HepG2 (cell line): ENCODE measurements at regions not wholly inside any gene's neighbourhood (a gene's known extent, or its start where the extent isn't known, plus 50 kb on each side); places are given as distances from the start of the nearest gene placed in this dataset.

ENCODE experiments used
- HNRNPL ChIP-seq: fragments of 200-400 bp; formaldehyde crosslinking; IDR thresholded peaks from 2 replicates; pipeline ENCODE4 v1.6.1; 2017; ENCODE audit warnings: mild to moderate bottlenecking, low read depth, low read length
- ZNF274 ChIP-seq: sonication (generic); formaldehyde crosslinking; IDR thresholded peaks from 2 replicates; pipeline ENCODE4 v1.5.1; 2020; ENCODE audit warnings: mild to moderate bottlenecking, missing genetic modification reagents
- TF ChIP-seq, protein P1 (sequence below): sonication (generic); formaldehyde crosslinking; IDR thresholded peaks from 2 replicates; pipeline ENCODE4 v1.5.0; 2020; ENCODE audit warnings: mild to moderate bottlenecking, missing genetic modification reagents, moderate library complexity

DNA sequence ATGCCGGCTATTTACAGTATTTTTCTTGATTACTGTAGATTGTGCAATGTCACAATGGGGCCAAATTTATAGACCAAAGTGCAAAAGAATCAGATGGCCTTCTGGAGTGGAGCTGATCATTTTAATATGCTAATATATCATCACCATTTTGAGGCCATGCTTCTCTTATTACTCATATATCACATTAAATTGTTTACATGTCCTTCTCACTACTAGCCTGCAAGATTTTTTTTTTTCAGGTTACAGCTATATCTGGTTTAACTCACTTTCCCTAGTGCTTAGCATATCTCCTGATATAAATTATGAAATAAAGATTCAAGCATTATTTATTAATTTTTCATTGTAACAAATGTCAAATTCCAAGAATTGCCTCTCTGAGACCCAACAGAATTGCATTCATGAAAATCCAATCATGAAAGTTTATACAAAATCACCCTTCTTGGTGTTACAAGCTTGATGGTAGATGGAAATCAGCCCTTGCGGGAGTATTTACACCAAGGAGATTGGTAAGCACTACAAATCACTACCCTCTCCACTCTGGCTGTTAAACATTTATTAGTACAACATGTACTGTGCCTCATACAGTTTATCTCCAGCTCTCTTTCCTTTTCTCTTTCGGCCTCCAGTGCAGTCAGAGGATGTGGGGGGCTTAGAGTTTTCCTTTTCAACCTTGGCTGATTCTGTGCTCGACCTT lies 703.9 kb downstream of the BRINP1 start:
- no peak for TF ChIP-seq HNRNPL
- TF ChIP-seq, protein P1, sequence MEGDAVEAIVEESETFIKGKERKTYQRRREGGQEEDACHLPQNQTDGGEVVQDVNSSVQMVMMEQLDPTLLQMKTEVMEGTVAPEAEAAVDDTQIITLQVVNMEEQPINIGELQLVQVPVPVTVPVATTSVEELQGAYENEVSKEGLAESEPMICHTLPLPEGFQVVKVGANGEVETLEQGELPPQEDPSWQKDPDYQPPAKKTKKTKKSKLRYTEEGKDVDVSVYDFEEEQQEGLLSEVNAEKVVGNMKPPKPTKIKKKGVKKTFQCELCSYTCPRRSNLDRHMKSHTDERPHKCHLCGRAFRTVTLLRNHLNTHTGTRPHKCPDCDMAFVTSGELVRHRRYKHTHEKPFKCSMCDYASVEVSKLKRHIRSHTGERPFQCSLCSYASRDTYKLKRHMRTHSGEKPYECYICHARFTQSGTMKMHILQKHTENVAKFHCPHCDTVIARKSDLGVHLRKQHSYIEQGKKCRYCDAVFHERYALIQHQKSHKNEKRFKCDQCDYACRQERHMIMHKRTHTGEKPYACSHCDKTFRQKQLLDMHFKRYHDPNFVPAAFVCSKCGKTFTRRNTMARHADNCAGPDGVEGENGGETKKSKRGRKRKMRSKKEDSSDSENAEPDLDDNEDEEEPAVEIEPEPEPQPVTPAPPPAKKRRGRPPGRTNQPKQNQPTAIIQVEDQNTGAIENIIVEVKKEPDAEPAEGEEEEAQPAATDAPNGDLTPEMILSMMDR (CRISPR knock-in tag): no peak
- TF ChIP-seq ZNF274 (CRISPR knock-in tag): no peak
